ENCODE measurements at regions not wholly inside any gene's neighbourhood (a gene's known extent, or its start where the extent isn't known, plus 50 kb on each side); places are given as distances from the start of the nearest gene placed in this dataset.

GRCh38 chr5:152638996-152639552, 234.0 kb upstream of the NMUR2 start:
- H2AFZ ChIP-seq (ENCODE audit: insufficient read depth, low read depth, low read length, poor library complexity, severe bottlenecking): no peak overlapping the region
- H3K9me3 ChIP-seq (replicated peaks in 1 of 2; ENCODE audit: control insufficient read depth in 1 of 2, insufficient read depth in 1 of 2, low read length in 2 of 2): no peaks in the 10 kb centered on the region
- no peak overlapping the region for H3K4me3 ChIP-seq (replicated peaks in 1 of 3; ENCODE audit: low read depth in 2 of 3, low read length in 3 of 3)
- no peak overlapping the region for H3K27ac Mint-ChIP-seq
- H3K27me3 Mint-ChIP-seq (ENCODE audit: low read depth in 3 of 3): peaks cover 0 to 1% (median 0%) of the 10 kb centered on the region in 3 donors
- H3K9me3 Mint-ChIP-seq: peaks cover 0 to 5% (median 2%) of the 10 kb centered on the region in 7 donors
- intact Hi-C loops (cut with micrococcal nuclease): no loop called here
- no peaks in the 10 kb centered on the region for H3K27me3 ChIP-seq (ENCODE audit: control insufficient read depth in 2 of 2, insufficient read depth in 2 of 2, low read length in 2 of 2)
- no peak overlapping the region for H3K4me2 ChIP-seq (replicated peaks; ENCODE audit: extremely low read depth, low read length, poor library complexity, severe bottlenecking)
- no peak overlapping the region for H3K27ac ChIP-seq (ENCODE audit: low read depth in 1 of 2, low read length in 2 of 2)
- TF ChIP-seq CTCF (IDR thresholded peaks at IDR 0.05): no peak
- H3K36me3 ChIP-seq (replicated peaks in 1 of 2; ENCODE audit: control insufficient read depth in 1 of 2, insufficient read depth in 2 of 2, low read length in 2 of 2): no peaks in the 10 kb centered on the region
- DNase-seq: no peak
- H3K9ac ChIP-seq (ENCODE audit: insufficient read depth, low read length, poor library complexity, severe bottlenecking): no peak overlapping the region
- H3K79me2 ChIP-seq (ENCODE audit: insufficient read depth, low read length): no peaks in the 10 kb centered on the region
- WGBS (ENCODE audit: insufficient coverage): 47% methylated on average over 2 of the region's 2 CpGs
- H4K20me1 ChIP-seq (ENCODE audit: insufficient read depth, low read length): no peaks in the 10 kb centered on the region
- no peaks in the 10 kb centered on the region for H3K36me3 Mint-ChIP-seq
- H3K4me3 Mint-ChIP-seq: no peak overlapping the region
- H3K4me1 Mint-ChIP-seq: no peaks in the 10 kb centered on the region
- H3K4me1 ChIP-seq (ENCODE audit: control insufficient read depth in 1 of 2, insufficient read depth in 2 of 2, low read length in 2 of 2): no peaks in the 10 kb centered on the region

GRCh38 chr5:152641970-152642805, 237.1 kb upstream of the NMUR2 start:
- intact Hi-C loops (cut with micrococcal nuclease): no loop called here

More at GRCh38 chr5:152641970-152642805, 237.1 kb upstream of the NMUR2 start:
- Mint-ChIP-seq H3K4me3 (no peak overlapping the region), H3K27me3 (ENCODE audit: low read depth in 3 of 3) (peaks cover 0 to 1% (median 0%) of the 10 kb centered on the region in 3 donors), H3K36me3 (no peaks in the 10 kb centered on the region), H3K27ac (no peak overlapping the region), H3K9me3 (peaks cover 0 to 5% (median 2%) of the 10 kb centered on the region in 7 donors), H3K4me1 (no peaks in the 10 kb centered on the region)
- WGBS (ENCODE audit: insufficient coverage): 73% methylated on average over 3 of the region's 10 CpGs
- no peaks in the 10 kb centered on the region for H3K36me3 ChIP-seq (replicated peaks in 1 of 2; ENCODE audit: control insufficient read depth in 1 of 2, insufficient read depth in 2 of 2, low read length in 2 of 2)
- no peak for DNase-seq
- no peak overlapping the region for H3K4me2 ChIP-seq (replicated peaks; ENCODE audit: extremely low read depth, low read length, poor library complexity, severe bottlenecking)
- H3K4me1 ChIP-seq (ENCODE audit: control insufficient read depth in 1 of 2, insufficient read depth in 2 of 2, low read length in 2 of 2): no peaks in the 10 kb centered on the region
- no peak overlapping the region for H2AFZ ChIP-seq (ENCODE audit: insufficient read depth, low read depth, low read length, poor library complexity, severe bottlenecking)
- no peaks in the 10 kb centered on the region for H3K79me2 ChIP-seq (ENCODE audit: insufficient read depth, low read length)
- H3K9ac ChIP-seq (ENCODE audit: insufficient read depth, low read length, poor library complexity, severe bottlenecking): no peak overlapping the region
- no peak overlapping the region for H3K27ac ChIP-seq (ENCODE audit: low read depth in 1 of 2, low read length in 2 of 2)
- H3K9me3 ChIP-seq (replicated peaks in 1 of 2; ENCODE audit: control insufficient read depth in 1 of 2, insufficient read depth in 1 of 2, low read length in 2 of 2): no peaks in the 10 kb centered on the region
- H3K27me3 ChIP-seq (ENCODE audit: control insufficient read depth in 2 of 2, insufficient read depth in 2 of 2, low read length in 2 of 2): no peaks in the 10 kb centered on the region
- no peaks in the 10 kb centered on the region for H4K20me1 ChIP-seq (ENCODE audit: insufficient read depth, low read length)
- no peak overlapping the region for H3K4me3 ChIP-seq (replicated peaks in 1 of 3; ENCODE audit: low read depth in 2 of 3, low read length in 3 of 3)
- TF ChIP-seq CTCF (IDR thresholded peaks at IDR 0.05): no peak
